SU-DHL-6 (cell line): ENCODE measurements at regions not wholly inside any gene's neighbourhood (a gene's known extent, or its start where the extent isn't known, plus 50 kb on each side); places are given as distances from the start of the nearest gene placed in this dataset.

Experiments
- CTCF ChIP-seq: fragments of 200-600 bp; sonication (generic); IDR thresholded peaks from one replicate; pipeline ENCODE4 v1.5.1; 2017; ENCODE audit warnings: antibody characterized with exemption, mild to moderate bottlenecking, low read length, moderate library complexity; ENCODE audit not compliant: insufficient read depth, poor library complexity, severe bottlenecking
- EZH2phosphoT487 ChIP-seq: fragments of 200-600 bp; sonication (generic), shearing (Covaris generic); conservative IDR thresholded peaks from 2 replicates; pipeline ENCODE4 v1.6.1; 2018; ENCODE audit warnings: mild to moderate bottlenecking, antibody characterized with exemption, low read length, moderate library complexity, mixed read lengths

GRCh38 chr6:92848459-92848858, 570.9 kb downstream of the EPHA7 start:
- no peak for TF ChIP-seq CTCF
- TF ChIP-seq EZH2phosphoT487, result no peak
